Lower leg skin (tissue), 3 donors: ENCODE measurements at regions not wholly inside any gene's neighbourhood (a gene's known extent, or its start where the extent isn't known, plus 50 kb on each side); places are given as distances from the start of the nearest gene placed in this dataset.

Experiments used
- POLR2A ChIP-seq, 2 donors: fragments of 450-650 bp; IDR thresholded peaks; one replicate each; pipeline ENCODE4 v1.6.1; 2016 to 2017; ENCODE audit warnings: antibody characterized with exemption in 2 of 2, mild to moderate bottlenecking in 1 of 2, moderate library complexity in 1 of 2
- TF ChIP-seq, protein P1 (sequence below), 3 donors: fragments of 450-650 bp; IDR thresholded peaks; one replicate each; pipeline ENCODE4 v1.5.1; 2016; ENCODE audit warnings: antibody characterized with exemption in 3 of 3, mild to moderate bottlenecking in 3 of 3, moderate library complexity in 2 of 3

DNA sequence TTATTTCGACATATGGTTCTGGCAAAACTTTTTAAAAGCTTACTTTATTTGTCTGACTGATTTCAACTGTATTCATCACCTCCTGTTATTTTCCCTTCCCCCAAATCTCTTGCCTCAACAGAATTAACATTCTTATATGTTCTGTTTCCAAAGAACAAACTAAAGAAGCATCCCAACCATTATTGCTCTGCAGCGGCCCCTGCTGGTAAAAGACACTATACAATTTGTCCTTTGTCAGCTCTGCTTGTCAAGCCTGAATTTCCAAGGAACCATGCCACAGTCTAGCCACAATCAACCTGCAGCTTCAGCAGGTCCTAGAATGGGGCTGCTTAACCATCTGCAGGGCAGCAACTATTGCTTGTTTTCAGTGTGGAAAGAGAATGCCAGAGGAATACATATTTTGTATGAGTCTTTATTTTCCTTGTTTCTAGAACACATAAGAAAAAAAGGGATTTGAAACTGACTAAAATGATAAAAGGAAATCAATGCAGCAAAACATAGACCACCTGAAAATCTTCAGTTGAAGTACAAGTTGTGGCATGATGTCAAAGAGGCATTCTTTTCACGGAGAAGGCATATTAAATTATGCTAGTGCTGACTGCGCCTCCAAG lies 845.3 kb downstream of the DIAPH3 start:
- TF ChIP-seq, protein P1, sequence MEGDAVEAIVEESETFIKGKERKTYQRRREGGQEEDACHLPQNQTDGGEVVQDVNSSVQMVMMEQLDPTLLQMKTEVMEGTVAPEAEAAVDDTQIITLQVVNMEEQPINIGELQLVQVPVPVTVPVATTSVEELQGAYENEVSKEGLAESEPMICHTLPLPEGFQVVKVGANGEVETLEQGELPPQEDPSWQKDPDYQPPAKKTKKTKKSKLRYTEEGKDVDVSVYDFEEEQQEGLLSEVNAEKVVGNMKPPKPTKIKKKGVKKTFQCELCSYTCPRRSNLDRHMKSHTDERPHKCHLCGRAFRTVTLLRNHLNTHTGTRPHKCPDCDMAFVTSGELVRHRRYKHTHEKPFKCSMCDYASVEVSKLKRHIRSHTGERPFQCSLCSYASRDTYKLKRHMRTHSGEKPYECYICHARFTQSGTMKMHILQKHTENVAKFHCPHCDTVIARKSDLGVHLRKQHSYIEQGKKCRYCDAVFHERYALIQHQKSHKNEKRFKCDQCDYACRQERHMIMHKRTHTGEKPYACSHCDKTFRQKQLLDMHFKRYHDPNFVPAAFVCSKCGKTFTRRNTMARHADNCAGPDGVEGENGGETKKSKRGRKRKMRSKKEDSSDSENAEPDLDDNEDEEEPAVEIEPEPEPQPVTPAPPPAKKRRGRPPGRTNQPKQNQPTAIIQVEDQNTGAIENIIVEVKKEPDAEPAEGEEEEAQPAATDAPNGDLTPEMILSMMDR (IDR thresholded peaks at IDR 0.05), result no peak
- TF ChIP-seq POLR2A (IDR thresholded peaks at IDR 0.05), result no peak
